Rectal smooth muscle tissue (tissue), 1 donor: ENCODE measurements at regions not wholly inside any gene's neighbourhood (a gene's known extent, or its start where the extent isn't known, plus 50 kb on each side); places are given as distances from the start of the nearest gene placed in this dataset.

ENCODE experiments used
- H3K27ac ChIP-seq: one replicate; pipeline ENCODE4 v1.7.0; 2013; ENCODE audit warnings: low read depth, low read length, inconsistent platforms
- H3K27me3 ChIP-seq: one replicate; pipeline ENCODE4 v1.7.0; 2013; ENCODE audit warnings: low read length; ENCODE audit not compliant: control insufficient read depth, insufficient read depth
- H3K36me3 ChIP-seq: one replicate; pipeline ENCODE4 v1.7.0; 2013; ENCODE audit warnings: low read length; ENCODE audit not compliant: control insufficient read depth, insufficient read depth
- H3K4me1 ChIP-seq: one replicate; pipeline ENCODE4 v1.7.0; 2013; ENCODE audit warnings: low read length; ENCODE audit not compliant: control insufficient read depth, insufficient read depth
- H3K4me3 ChIP-seq: one replicate; pipeline ENCODE4 v1.7.0; 2013; ENCODE audit warnings: low read length
- H3K9ac ChIP-seq: one replicate; pipeline ENCODE4 v1.7.0; 2013; ENCODE audit warnings: low read length

GRCh38 chr6:137782166-137783039 is 84.7 kb upstream of the TNFAIP3 start:
- Histone ChIP-seq H3K9ac (no peak overlapping the region), H3K27ac (no peak overlapping the region), H3K36me3 (no peaks in the 10 kb centered on the region), H3K27me3 (no peaks in the 10 kb centered on the region), H3K4me1 (peaks cover 14% of the 10 kb centered on the region), H3K4me3 (no peak overlapping the region)

- no peaks in the 10 kb centered on the region for H3K36me3 ChIP-seq
- no peak overlapping the region for H3K9ac ChIP-seq
- H3K27ac ChIP-seq: no peak overlapping the region
- H3K4me1 ChIP-seq: peaks cover 13% of the 10 kb centered on the region
- H3K27me3 ChIP-seq: no peaks in the 10 kb centered on the region
- H3K4me3 ChIP-seq: no peak overlapping the region
Measured at GRCh38 chr6:137783710-137784109, 83.3 kb upstream of the TNFAIP3 start.

GRCh38 chr6:137784583-137784982 is 82.5 kb upstream of the TNFAIP3 start:
- Histone ChIP-seq H3K36me3 (no peaks in the 10 kb centered on the region), H3K4me3 (no peak overlapping the region), H3K27ac (no peak overlapping the region), H3K27me3 (no peaks in the 10 kb centered on the region), H3K9ac (no peak overlapping the region), H3K4me1 (peaks cover 13% of the 10 kb centered on the region)

- Histone ChIP-seq H3K9ac (no peak overlapping the region), H3K27me3 (no peaks in the 10 kb centered on the region), H3K27ac (no peak overlapping the region), H3K4me1 (no peaks in the 10 kb centered on the region), H3K4me3 (no peak overlapping the region), H3K36me3 (no peaks in the 10 kb centered on the region)
Measured at GRCh38 chr6:137787016-137787415, 80.0 kb upstream of the TNFAIP3 start.

- Histone ChIP-seq H3K27ac (no peak overlapping the region), H3K27me3 (no peaks in the 10 kb centered on the region), H3K9ac (no peak overlapping the region), H3K4me1 (no peaks in the 10 kb centered on the region), H3K36me3 (no peaks in the 10 kb centered on the region), H3K4me3 (no peak overlapping the region)
Measured at GRCh38 chr6:137788248-137788647, 78.8 kb upstream of the TNFAIP3 start.

- Histone ChIP-seq H3K9ac (no peak overlapping the region), H3K4me3 (no peak overlapping the region), H3K27ac (no peak overlapping the region), H3K27me3 (no peaks in the 10 kb centered on the region), H3K36me3 (no peaks in the 10 kb centered on the region), H3K4me1 (no peaks in the 10 kb centered on the region)
Measured at GRCh38 chr6:137791281-137792159, 75.5 kb upstream of the TNFAIP3 start.

- H3K27me3 ChIP-seq: no peaks in the 10 kb centered on the region
- no peak overlapping the region for H3K27ac ChIP-seq
- no peaks in the 10 kb centered on the region for H3K36me3 ChIP-seq
- no peaks in the 10 kb centered on the region for H3K4me1 ChIP-seq
- H3K4me3 ChIP-seq: no peak overlapping the region
- H3K9ac ChIP-seq: no peak overlapping the region
Measured at GRCh38 chr6:137792160-137793033, 74.7 kb upstream of the TNFAIP3 start.

GRCh38 chr6:137793805-137794515 is 73.1 kb upstream of the TNFAIP3 start:
- Histone ChIP-seq H3K27ac (no peak overlapping the region), H3K36me3 (no peaks in the 10 kb centered on the region), H3K27me3 (no peaks in the 10 kb centered on the region), H3K9ac (no peak overlapping the region), H3K4me1 (no peaks in the 10 kb centered on the region), H3K4me3 (no peak overlapping the region)

GRCh38 chr6:137794516-137795201 is 72.4 kb upstream of the TNFAIP3 start:
- no peaks in the 10 kb centered on the region for H3K27me3 ChIP-seq
- no peak overlapping the region for H3K4me3 ChIP-seq
- H3K9ac ChIP-seq: no peak overlapping the region
- H3K36me3 ChIP-seq: no peaks in the 10 kb centered on the region
- no peak overlapping the region for H3K27ac ChIP-seq
- H3K4me1 ChIP-seq: no peaks in the 10 kb centered on the region

- no peak overlapping the region for H3K27ac ChIP-seq
Measured at GRCh38 chr6:137795501-137795900, 71.6 kb upstream of the TNFAIP3 start.

GRCh38 chr6:137798261-137798660 is 68.8 kb upstream of the TNFAIP3 start:
- H3K4me1 ChIP-seq: no peaks in the 10 kb centered on the region
- H3K36me3 ChIP-seq: no peaks in the 10 kb centered on the region
- H3K9ac ChIP-seq: no peak overlapping the region
- H3K27me3 ChIP-seq: no peaks in the 10 kb centered on the region
- H3K4me3 ChIP-seq: no peak overlapping the region
- H3K27ac ChIP-seq: no peak overlapping the region

More at GRCh38 chr6:137795501-137795900, 71.6 kb upstream of the TNFAIP3 start:
- no peaks in the 10 kb centered on the region for H3K4me1 ChIP-seq
- no peaks in the 10 kb centered on the region for H3K36me3 ChIP-seq
- no peaks in the 10 kb centered on the region for H3K27me3 ChIP-seq
- no peak overlapping the region for H3K9ac ChIP-seq
- H3K4me3 ChIP-seq: no peak overlapping the region
